Prostate gland (tissue), 2 donors: ENCODE measurements at regions not wholly inside any gene's neighbourhood (a gene's known extent, or its start where the extent isn't known, plus 50 kb on each side); places are given as distances from the start of the nearest gene placed in this dataset.

ENCODE experiments used
- DNase-seq: peaks from one replicate; pipeline ENCODE4 v3.0.0-alpha.2; 2019; ENCODE audit warnings: low spot score
- H3K27ac ChIP-seq, 2 donors: fragments of 200-600 bp; sonication (generic); 2 replicates each; pipeline ENCODE4 v1.5.1; 2017 to 2019
- H3K27me3 ChIP-seq: fragments of 200-600 bp; sonication (generic); replicated peaks from 2 replicates; pipeline ENCODE4 v1.5.1; 2019; ENCODE audit not compliant: insufficient read depth
- H3K36me3 ChIP-seq, 2 donors: fragments of 200-600 bp; sonication (generic); 1 replicate in 1 of 2; 2 replicates in 1 of 2; pipeline versions ENCODE4 v1.5.1 to v1.8.1; 2017 to 2019
- H3K4me1 ChIP-seq: fragments of 200-600 bp; sonication (generic); replicated peaks from 2 replicates; pipeline ENCODE4 v1.5.1; 2019
- H3K4me3 ChIP-seq, 2 donors: fragments of 200-600 bp; sonication (generic); 2 replicates each; pipeline ENCODE4 v1.5.1; 2017 to 2019
- H3K9me3 ChIP-seq: fragments of 200-600 bp; sonication (generic); 2 replicates; pipeline ENCODE4 v1.5.1; 2017
- POLR2A ChIP-seq: fragments of 450-650 bp; IDR thresholded peaks from one replicate; pipeline ENCODE4 v1.6.1; 2016; ENCODE audit warnings: antibody characterized with exemption, mild to moderate bottlenecking
- POLR2AphosphoS5 ChIP-seq: sonication (generic); formaldehyde crosslinking; IDR thresholded peaks from one replicate; pipeline ENCODE4 v1.6.1; 2017; ENCODE audit warnings: antibody characterized with exemption
- WGBS: methylation state at CpG from one replicate; pipeline ENCODE4 v1.1.5; 2018; 5-methylcytosine and 5-hydroxymethylcytosine counted together
- intact Hi-C: fragments of 100-400 bp; cut with DNase I; formaldehyde crosslinking; loops from one replicate; pipeline ENCODE4 v1.14.2; 2022
- TF ChIP-seq, protein P1 (sequence below), 4 experiments: fragments of 200-600 bp in 2 of 4; fragments of 450-650 bp in 2 of 4; sonication (generic) in 2 of 4; IDR thresholded peaks; 1 replicate in 3 of 4; 2 replicates in 1 of 4; pipeline ENCODE4 v1.5.1; 2016 to 2019; ENCODE audit warnings: antibody characterized with exemption in 4 of 4, mild to moderate bottlenecking in 2 of 4, moderate library complexity in 2 of 4

DNA sequence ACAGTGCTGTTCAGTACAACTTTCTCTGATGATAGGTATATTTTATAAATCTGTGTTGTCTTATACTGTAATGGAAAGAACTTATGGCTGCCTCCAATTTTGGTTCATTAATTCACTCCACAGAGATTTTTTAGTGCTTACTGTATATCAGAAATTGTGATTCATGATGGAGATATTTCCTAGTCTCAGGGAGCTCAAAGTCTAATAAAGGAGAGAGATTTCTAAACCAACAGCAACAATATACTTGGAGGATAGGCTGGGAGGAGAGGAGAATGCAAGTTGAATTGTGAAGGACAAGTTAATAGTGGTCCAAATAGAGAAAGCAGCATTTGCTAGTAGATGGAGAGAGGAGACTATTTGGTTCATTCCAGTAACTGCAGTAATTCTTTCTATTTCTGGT lies 63.5 kb downstream of the TANC2 start:
- Histone ChIP-seq H3K9me3 (no peaks in the 10 kb centered on the region), H3K36me3 (no peaks in the 10 kb centered on the region), H3K27ac (no peak overlapping the region), H3K4me3 (no peak overlapping the region), H3K4me1 (no peaks in the 10 kb centered on the region), H3K27me3 (no peaks in the 10 kb centered on the region)
- DNase-seq = no peak
- intact Hi-C loops = no loop called here
- TF ChIP-seq POLR2AphosphoS5 (no peak), POLR2A (no peak)
- TF ChIP-seq, protein P1, sequence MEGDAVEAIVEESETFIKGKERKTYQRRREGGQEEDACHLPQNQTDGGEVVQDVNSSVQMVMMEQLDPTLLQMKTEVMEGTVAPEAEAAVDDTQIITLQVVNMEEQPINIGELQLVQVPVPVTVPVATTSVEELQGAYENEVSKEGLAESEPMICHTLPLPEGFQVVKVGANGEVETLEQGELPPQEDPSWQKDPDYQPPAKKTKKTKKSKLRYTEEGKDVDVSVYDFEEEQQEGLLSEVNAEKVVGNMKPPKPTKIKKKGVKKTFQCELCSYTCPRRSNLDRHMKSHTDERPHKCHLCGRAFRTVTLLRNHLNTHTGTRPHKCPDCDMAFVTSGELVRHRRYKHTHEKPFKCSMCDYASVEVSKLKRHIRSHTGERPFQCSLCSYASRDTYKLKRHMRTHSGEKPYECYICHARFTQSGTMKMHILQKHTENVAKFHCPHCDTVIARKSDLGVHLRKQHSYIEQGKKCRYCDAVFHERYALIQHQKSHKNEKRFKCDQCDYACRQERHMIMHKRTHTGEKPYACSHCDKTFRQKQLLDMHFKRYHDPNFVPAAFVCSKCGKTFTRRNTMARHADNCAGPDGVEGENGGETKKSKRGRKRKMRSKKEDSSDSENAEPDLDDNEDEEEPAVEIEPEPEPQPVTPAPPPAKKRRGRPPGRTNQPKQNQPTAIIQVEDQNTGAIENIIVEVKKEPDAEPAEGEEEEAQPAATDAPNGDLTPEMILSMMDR (IDR thresholded peaks at IDR 0.05) = no peak

DNA sequence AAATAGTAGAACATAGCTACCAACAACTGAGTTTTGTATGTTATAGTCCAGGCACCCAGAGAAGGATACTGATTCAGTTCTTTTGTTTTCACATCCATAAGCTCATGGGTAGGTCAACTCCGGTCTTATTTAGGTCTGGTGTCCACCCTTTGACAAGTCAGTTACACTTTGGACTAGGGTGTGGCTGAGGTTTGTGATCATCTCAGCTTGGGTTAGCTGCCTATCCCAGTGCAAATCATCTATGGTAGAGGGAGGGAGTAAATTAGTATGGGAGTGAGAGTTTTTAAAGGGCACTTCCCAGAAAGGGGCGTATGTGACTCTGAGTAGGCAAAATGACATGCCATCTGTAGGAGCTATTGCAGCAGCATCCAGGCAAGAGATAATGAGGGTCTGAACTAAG lies 66.1 kb downstream of the TANC2 start:
- Histone ChIP-seq H3K27ac (no peak overlapping the region), H3K27me3 (no peaks in the 10 kb centered on the region), H3K9me3 (no peaks in the 10 kb centered on the region), H3K36me3 (no peaks in the 10 kb centered on the region), H3K4me3 (no peak overlapping the region), H3K4me1 (peaks cover 2% of the 10 kb centered on the region)
- intact Hi-C loops = no loop called here
- DNase-seq = no peak
- no peak for TF ChIP-seq POLR2AphosphoS5
- TF ChIP-seq POLR2A = no peak
- TF ChIP-seq, protein P1 (IDR thresholded peaks at IDR 0.05) = no peak
- 98% methylated on average over 2 of the region's 2 CpGs for WGBS

DNA sequence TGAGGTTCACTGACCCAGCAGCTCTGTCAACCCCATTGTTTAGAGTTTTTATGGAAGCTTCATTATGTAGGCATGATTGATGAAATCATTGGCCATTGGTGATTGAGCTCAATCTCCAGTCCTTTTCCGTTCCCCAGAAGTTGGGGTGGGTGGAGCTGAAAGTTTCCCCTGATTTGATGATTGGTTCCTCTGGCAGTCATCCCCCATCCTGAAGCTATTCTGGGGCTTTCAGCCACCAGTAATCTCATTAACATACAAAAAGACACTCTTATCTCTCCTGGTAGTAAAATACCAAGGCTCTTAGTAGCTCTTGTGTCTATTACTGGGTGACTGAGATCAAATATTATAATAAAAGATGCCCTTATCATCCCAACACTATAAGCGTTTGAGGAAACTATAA lies 67.1 kb downstream of the TANC2 start:
- intact Hi-C loops = no loop called here
- H3K4me1 ChIP-seq = peaks cover 2% of the 10 kb centered on the region
- no peak for TF ChIP-seq POLR2A
- TF ChIP-seq POLR2AphosphoS5 = no peak
- TF ChIP-seq, protein P1 (IDR thresholded peaks at IDR 0.05) = no peak
- no peaks in the 10 kb centered on the region for H3K27me3 ChIP-seq
- H3K36me3 ChIP-seq = no peaks in the 10 kb centered on the region
- DNase-seq = no peak
- H3K9me3 ChIP-seq = no peaks in the 10 kb centered on the region
- no peak overlapping the region for H3K4me3 ChIP-seq
- no peak overlapping the region for H3K27ac ChIP-seq
- WGBS = 95% methylated on average over 2 of the region's 2 CpGs

DNA sequence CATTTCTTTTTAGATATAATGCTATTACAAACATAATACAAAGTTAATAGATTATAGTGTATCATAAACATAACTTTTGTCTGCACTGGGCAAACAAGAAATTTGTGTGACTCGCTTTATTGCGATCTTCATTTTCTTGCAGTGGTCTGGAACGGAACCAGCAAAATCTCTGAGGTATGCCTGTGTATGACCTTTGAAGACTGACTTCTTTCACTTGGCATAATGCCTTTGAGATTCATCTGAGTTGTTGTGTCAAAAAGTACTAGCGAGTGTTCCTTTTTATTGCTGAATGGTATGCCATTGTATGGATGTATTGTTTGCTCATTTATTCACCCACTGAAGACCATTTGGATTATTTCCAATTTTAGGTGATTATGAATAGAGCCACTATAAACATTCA lies 69.2 kb downstream of the TANC2 start:
- H3K27me3 ChIP-seq = no peaks in the 10 kb centered on the region
- no peak overlapping the region for H3K4me3 ChIP-seq
- intact Hi-C loops = no loop called here
- 88% methylated on average over 4 of the region's 4 CpGs for WGBS
- no peak for TF ChIP-seq POLR2A
- TF ChIP-seq, protein P1 (IDR thresholded peaks at IDR 0.05) = no peak
- TF ChIP-seq POLR2AphosphoS5 = no peak
- no peak overlapping the region for H3K27ac ChIP-seq
- peaks cover 2% of the 10 kb centered on the region for H3K4me1 ChIP-seq
- no peak for DNase-seq
- H3K9me3 ChIP-seq = no peaks in the 10 kb centered on the region
- no peaks in the 10 kb centered on the region for H3K36me3 ChIP-seq

DNA sequence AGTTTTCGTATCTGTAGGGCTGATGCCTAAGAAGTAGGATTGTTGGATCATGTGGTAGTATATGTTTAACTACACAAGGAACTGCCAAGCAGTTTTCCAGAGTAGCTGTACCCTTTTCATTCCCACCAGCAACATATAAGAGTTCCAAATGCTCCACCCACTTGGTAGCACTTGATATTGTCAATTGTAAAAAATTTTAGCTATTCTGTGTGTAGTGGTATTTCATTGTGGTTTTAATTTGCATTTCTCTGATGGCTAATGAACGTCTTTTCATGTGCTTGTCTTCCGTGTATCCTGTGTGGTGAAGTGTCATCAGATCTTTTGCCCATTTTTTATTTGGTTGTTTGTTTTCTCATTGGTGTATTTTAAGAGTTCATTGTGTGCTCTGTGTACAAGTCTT lies 69.7 kb downstream of the TANC2 start:
- DNase-seq = no peak
- H3K27ac ChIP-seq = no peak overlapping the region
- no peaks in the 10 kb centered on the region for H3K36me3 ChIP-seq
- peak; percentile 19 for TF ChIP-seq POLR2AphosphoS5
- TF ChIP-seq, protein P1 (IDR thresholded peaks at IDR 0.05) = no peak
- no peak overlapping the region for H3K4me3 ChIP-seq
- peaks cover 2% of the 10 kb centered on the region for H3K4me1 ChIP-seq
- intact Hi-C loops = no loop called here
- 45% methylated on average over 3 of the region's 3 CpGs for WGBS
- no peaks in the 10 kb centered on the region for H3K9me3 ChIP-seq
- H3K27me3 ChIP-seq = no peaks in the 10 kb centered on the region
